Neural crest cell (in vitro differentiated cells): ENCODE measurements at regions not wholly inside any gene's neighbourhood (a gene's known extent, or its start where the extent isn't known, plus 50 kb on each side); places are given as distances from the start of the nearest gene placed in this dataset.

Experiments used
- DNase-seq: peaks from one replicate; pipeline ENCODE4 v3.0.0; 2021; ENCODE audit warnings: low read depth, mixed read lengths, low spot score
- H3K27ac Mint-ChIP-seq: one replicate; pipeline ENCODE4 v1.8.0; 2021; ENCODE audit warnings: mild to moderate bottlenecking, mixed read lengths; ENCODE audit not compliant: unreplicated experiment
- H3K27me3 Mint-ChIP-seq: 2 replicates; pipeline ENCODE4 v1.8.0; 2021; ENCODE audit warnings: low read depth, mild to moderate bottlenecking, mixed read lengths
- H3K36me3 Mint-ChIP-seq: 2 replicates; pipeline ENCODE4 v1.8.0; 2021; ENCODE audit warnings: low read depth, mild to moderate bottlenecking, mixed read lengths
- H3K4me1 Mint-ChIP-seq: 2 replicates; pipeline ENCODE4 v1.8.0; 2021; ENCODE audit warnings: mixed read lengths
- H3K4me3 Mint-ChIP-seq: one replicate; pipeline ENCODE4 v1.8.0; 2021; ENCODE audit warnings: mild to moderate bottlenecking, mixed read lengths
- H3K9me3 Mint-ChIP-seq: 2 replicates; pipeline ENCODE4 v1.8.0; 2021; ENCODE audit warnings: mixed read lengths
- CTCF ChIP-seq: fragments of 200-600 bp; sonication (generic); conservative IDR thresholded peaks from 2 replicates; pipeline ENCODE4 v1.5.0; 2021; ENCODE audit warnings: antibody characterized with exemption, mild to moderate bottlenecking

- H3K27ac Mint-ChIP-seq, result no peak overlapping the region
- no peak for DNase-seq
- H3K36me3 Mint-ChIP-seq, result no peaks in the 10 kb centered on the region
- TF ChIP-seq CTCF, result no peak
- H3K9me3 Mint-ChIP-seq, result peaks cover 2% of the 10 kb centered on the region
- no peak overlapping the region for H3K4me3 Mint-ChIP-seq
- peaks cover 8% of the 10 kb centered on the region for H3K4me1 Mint-ChIP-seq
- H3K27me3 Mint-ChIP-seq, result no peaks in the 10 kb centered on the region
These were observed 289.2 kb upstream of the NRP1 start for GRCh38 chr10:33623669-33624068.

- TF ChIP-seq CTCF, result no peak
- Mint-ChIP-seq H3K4me1 (no peaks in the 10 kb centered on the region), H3K4me3 (no peak overlapping the region), H3K27me3 (no peaks in the 10 kb centered on the region), H3K9me3 (peaks cover 2% of the 10 kb centered on the region), H3K36me3 (no peaks in the 10 kb centered on the region), H3K27ac (no peak overlapping the region)
- DNase-seq, result no peak
These were observed 286.6 kb upstream of the NRP1 start for GRCh38 chr10:33621101-33621500.

- H3K9me3 Mint-ChIP-seq, result peaks cover 5% of the 10 kb centered on the region
- no peak for DNase-seq
- no peaks in the 10 kb centered on the region for H3K27me3 Mint-ChIP-seq
- no peak overlapping the region for H3K4me3 Mint-ChIP-seq
- no peak for TF ChIP-seq CTCF
- H3K36me3 Mint-ChIP-seq, result peaks cover 5% of the 10 kb centered on the region
- H3K27ac Mint-ChIP-seq, result no peak overlapping the region
- H3K4me1 Mint-ChIP-seq, result no peaks in the 10 kb centered on the region
These were observed 283.7 kb upstream of the NRP1 start for GRCh38 chr10:33618196-33618595.

- H3K27ac Mint-ChIP-seq, result no peak overlapping the region
- H3K36me3 Mint-ChIP-seq, result peaks cover 5% of the 10 kb centered on the region
- TF ChIP-seq CTCF, result no peak
- no peak overlapping the region for H3K4me3 Mint-ChIP-seq
- H3K4me1 Mint-ChIP-seq, result no peaks in the 10 kb centered on the region
- DNase-seq, result no peak
- no peaks in the 10 kb centered on the region for H3K27me3 Mint-ChIP-seq
- peaks cover 5% of the 10 kb centered on the region for H3K9me3 Mint-ChIP-seq
These were observed 283.1 kb upstream of the NRP1 start for GRCh38 chr10:33617381-33618080.

- DNase-seq, result no peak
- Mint-ChIP-seq H3K27me3 (no peaks in the 10 kb centered on the region), H3K9me3 (peaks cover 5% of the 10 kb centered on the region), H3K27ac (no peak overlapping the region), H3K36me3 (peaks cover 5% of the 10 kb centered on the region), H3K4me1 (no peaks in the 10 kb centered on the region), H3K4me3 (no peak overlapping the region)
- TF ChIP-seq CTCF, result no peak
These were observed 282.5 kb upstream of the NRP1 start for GRCh38 chr10:33616956-33617355.
